WTC11 (cell line): ENCODE measurements at regions not wholly inside any gene's neighbourhood (a gene's known extent, or its start where the extent isn't known, plus 50 kb on each side); places are given as distances from the start of the nearest gene placed in this dataset.
"Not testable (repeated sequence)": the region's sequence is repeated elsewhere in the genome, so short reads cannot be mapped to it uniquely, and the experiment has no call there.

Experiments used
- ATAC-seq: fragments of 200-7000 bp; cut with Tn5 transposase; 2 replicates; pipeline ENCODE4 v1.10.0; 2021; ENCODE audit warnings: mild to moderate bottlenecking, moderate library complexity
- CTCF ChIA-PET: fragments of 300-600 bp; sonication (Branson Sonifier 250); formaldehyde crosslinking; loops from one replicate; lab custom pipeline; 2021; ENCODE audit warnings: antibody characterized with exemption; lab: Charles Lee
- POLR2A ChIA-PET: fragments of 350-600 bp; sonication (Branson Sonifier 250); formaldehyde crosslinking; loops from one replicate; lab custom pipeline; 2021; ENCODE audit warnings: antibody characterized with exemption; lab: Charles Lee
- DNase-seq: peaks from one replicate; pipeline ENCODE4 v3.0.0; 2021; ENCODE audit warnings: low spot score
- H3K27ac Mint-ChIP-seq: 2 replicates; pipeline ENCODE4 v1.8.0; 2021; ENCODE audit warnings: mixed read lengths
- H3K27me3 Mint-ChIP-seq: 2 replicates; pipeline ENCODE4 v1.8.0; 2021; ENCODE audit warnings: low read depth, mild to moderate bottlenecking, moderate library complexity, mixed read lengths
- H3K36me3 Mint-ChIP-seq: 2 replicates; pipeline ENCODE4 v1.8.0; 2021; ENCODE audit warnings: mixed read lengths
- H3K4me1 Mint-ChIP-seq: 2 replicates; pipeline ENCODE4 v1.8.0; 2022; ENCODE audit warnings: mixed read lengths
- H3K4me3 Mint-ChIP-seq: 2 replicates; pipeline ENCODE4 v1.8.0; 2021; ENCODE audit warnings: mild to moderate bottlenecking, moderate library complexity, mixed read lengths
- H3K9me3 Mint-ChIP-seq: 2 replicates; pipeline ENCODE4 v1.8.0; 2021; ENCODE audit warnings: mixed read lengths
- AFF4 ChIP-seq: sonication (generic); formaldehyde crosslinking; IDR thresholded peaks from 2 replicates; pipeline ENCODE4 v1.8.1; 2023; ENCODE audit warnings: mild to moderate bottlenecking, missing genetic modification reagents, borderline replicate concordance
- IRF2 ChIP-seq: sonication (generic); formaldehyde crosslinking; IDR thresholded peaks from 2 replicates; pipeline ENCODE4 v1.8.0; 2022; ENCODE audit warnings: low read depth, missing genetic modification reagents, borderline replicate concordance
- NFATC4 ChIP-seq: fragments of 250-450 bp; sonication (Bioruptor Pico); IDR thresholded peaks from 2 replicates; pipeline ENCODE4 v1.9.0; 2021; ENCODE audit warnings: mild to moderate bottlenecking
- NR2C2 ChIP-seq: sonication (generic); formaldehyde crosslinking; IDR thresholded peaks from 2 replicates; pipeline ENCODE4 v1.8.0; 2022; ENCODE audit warnings: mild to moderate bottlenecking, missing genetic modification reagents
- PRDM15 ChIP-seq: sonication (generic); formaldehyde crosslinking; IDR thresholded peaks from 2 replicates; pipeline ENCODE4 v1.8.0; 2022; ENCODE audit warnings: missing genetic modification reagents
- SMAD4 ChIP-seq: sonication (generic); formaldehyde crosslinking; IDR thresholded peaks from 2 replicates; pipeline ENCODE4 v1.8.0; 2022; ENCODE audit warnings: mild to moderate bottlenecking, missing genetic modification reagents
- ZBTB21 ChIP-seq: sonication (generic); formaldehyde crosslinking; IDR thresholded peaks from 2 replicates; pipeline ENCODE4 v1.8.1; 2023; ENCODE audit warnings: mild to moderate bottlenecking, missing genetic modification reagents, borderline replicate concordance
- ZNF317 ChIP-seq: sonication (generic); formaldehyde crosslinking; IDR thresholded peaks from 2 replicates; pipeline ENCODE4 v1.8.1; 2023; ENCODE audit warnings: low read depth, mild to moderate bottlenecking, moderate library complexity, missing genetic modification reagents, borderline replicate concordance
- TF ChIP-seq, protein P1 (sequence below): sonication (generic); formaldehyde crosslinking; IDR thresholded peaks from 2 replicates; pipeline ENCODE4 v1.8.0; 2022; ENCODE audit warnings: mild to moderate bottlenecking, missing genetic modification reagents
- TF ChIP-seq, protein P2 (sequence below): fragments of 250-450 bp; sonication (Bioruptor Pico); IDR thresholded peaks from 2 replicates; pipeline ENCODE4 v1.9.0; 2021; ENCODE audit warnings: mild to moderate bottlenecking

DNA sequence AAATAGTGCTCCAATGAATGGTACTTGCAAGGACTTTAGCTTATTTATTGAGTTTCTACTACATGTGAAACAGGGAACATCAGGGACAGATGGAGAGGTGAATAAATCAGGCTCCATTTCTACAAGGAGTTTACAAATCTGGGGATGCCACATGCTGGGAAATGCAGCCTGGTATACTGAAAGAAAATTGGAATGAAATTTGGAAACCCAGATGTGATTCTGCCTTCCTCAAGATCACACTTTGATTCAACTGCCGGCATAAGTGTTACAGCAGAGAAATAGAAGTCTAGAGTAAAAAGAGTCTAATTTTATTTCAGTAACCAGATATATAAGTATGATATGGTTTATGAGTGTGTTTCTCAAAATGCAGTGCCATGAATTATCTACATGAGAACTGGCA is 1408.4 kb upstream of the C9orf72 start (continued):
- TF ChIP-seq AFF4, result no peak

- H3K27me3 Mint-ChIP-seq, result no peaks in the 10 kb centered on the region
- no peak overlapping the region for H3K27ac Mint-ChIP-seq
- H3K4me3 Mint-ChIP-seq, result no peak overlapping the region
- ChIA-PET CTCF (no interaction called here), POLR2A (no interaction called here)
- DNase-seq (no peak), ATAC-seq (no peak)
- H3K9me3 Mint-ChIP-seq, result peaks cover 18% of the 10 kb centered on the region
- peaks cover 7% of the 10 kb centered on the region for H3K4me1 Mint-ChIP-seq
- TF ChIP-seq NFATC4, result no peak
- no peak for TF ChIP-seq IRF2 (CRISPR knock-in tag)
- TF ChIP-seq, protein P1, sequence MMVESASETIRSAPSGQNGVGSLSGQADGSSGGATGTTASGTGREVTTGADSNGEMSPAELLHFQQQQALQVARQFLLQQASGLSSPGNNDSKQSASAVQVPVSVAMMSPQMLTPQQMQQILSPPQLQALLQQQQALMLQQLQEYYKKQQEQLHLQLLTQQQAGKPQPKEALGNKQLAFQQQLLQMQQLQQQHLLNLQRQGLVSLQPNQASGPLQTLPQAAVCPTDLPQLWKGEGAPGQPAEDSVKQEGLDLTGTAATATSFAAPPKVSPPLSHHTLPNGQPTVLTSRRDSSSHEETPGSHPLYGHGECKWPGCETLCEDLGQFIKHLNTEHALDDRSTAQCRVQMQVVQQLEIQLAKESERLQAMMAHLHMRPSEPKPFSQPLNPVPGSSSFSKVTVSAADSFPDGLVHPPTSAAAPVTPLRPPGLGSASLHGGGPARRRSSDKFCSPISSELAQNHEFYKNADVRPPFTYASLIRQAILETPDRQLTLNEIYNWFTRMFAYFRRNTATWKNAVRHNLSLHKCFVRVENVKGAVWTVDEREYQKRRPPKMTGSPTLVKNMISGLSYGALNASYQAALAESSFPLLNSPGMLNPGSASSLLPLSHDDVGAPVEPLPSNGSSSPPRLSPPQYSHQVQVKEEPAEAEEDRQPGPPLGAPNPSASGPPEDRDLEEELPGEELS (CRISPR knock-in tag), result no peak
- TF ChIP-seq, protein P2, sequence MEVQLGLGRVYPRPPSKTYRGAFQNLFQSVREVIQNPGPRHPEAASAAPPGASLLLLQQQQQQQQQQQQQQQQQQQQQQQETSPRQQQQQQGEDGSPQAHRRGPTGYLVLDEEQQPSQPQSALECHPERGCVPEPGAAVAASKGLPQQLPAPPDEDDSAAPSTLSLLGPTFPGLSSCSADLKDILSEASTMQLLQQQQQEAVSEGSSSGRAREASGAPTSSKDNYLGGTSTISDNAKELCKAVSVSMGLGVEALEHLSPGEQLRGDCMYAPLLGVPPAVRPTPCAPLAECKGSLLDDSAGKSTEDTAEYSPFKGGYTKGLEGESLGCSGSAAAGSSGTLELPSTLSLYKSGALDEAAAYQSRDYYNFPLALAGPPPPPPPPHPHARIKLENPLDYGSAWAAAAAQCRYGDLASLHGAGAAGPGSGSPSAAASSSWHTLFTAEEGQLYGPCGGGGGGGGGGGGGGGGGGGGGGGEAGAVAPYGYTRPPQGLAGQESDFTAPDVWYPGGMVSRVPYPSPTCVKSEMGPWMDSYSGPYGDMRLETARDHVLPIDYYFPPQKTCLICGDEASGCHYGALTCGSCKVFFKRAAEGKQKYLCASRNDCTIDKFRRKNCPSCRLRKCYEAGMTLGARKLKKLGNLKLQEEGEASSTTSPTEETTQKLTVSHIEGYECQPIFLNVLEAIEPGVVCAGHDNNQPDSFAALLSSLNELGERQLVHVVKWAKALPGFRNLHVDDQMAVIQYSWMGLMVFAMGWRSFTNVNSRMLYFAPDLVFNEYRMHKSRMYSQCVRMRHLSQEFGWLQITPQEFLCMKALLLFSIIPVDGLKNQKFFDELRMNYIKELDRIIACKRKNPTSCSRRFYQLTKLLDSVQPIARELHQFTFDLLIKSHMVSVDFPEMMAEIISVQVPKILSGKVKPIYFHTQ (CRISPR knock-in tag), result no peak
- no peak for TF ChIP-seq NR2C2
- no peak for TF ChIP-seq SMAD4 (CRISPR knock-in tag)
- TF ChIP-seq PRDM15 (CRISPR knock-in tag), result no peak
- no peak for TF ChIP-seq ZBTB21 (CRISPR knock-in tag)
- H3K36me3 Mint-ChIP-seq, result peaks cover 8% of the 10 kb centered on the region
Measured at GRCh38 chr9:28984016-28984415, 1410.7 kb upstream of the C9orf72 start.

DNA sequence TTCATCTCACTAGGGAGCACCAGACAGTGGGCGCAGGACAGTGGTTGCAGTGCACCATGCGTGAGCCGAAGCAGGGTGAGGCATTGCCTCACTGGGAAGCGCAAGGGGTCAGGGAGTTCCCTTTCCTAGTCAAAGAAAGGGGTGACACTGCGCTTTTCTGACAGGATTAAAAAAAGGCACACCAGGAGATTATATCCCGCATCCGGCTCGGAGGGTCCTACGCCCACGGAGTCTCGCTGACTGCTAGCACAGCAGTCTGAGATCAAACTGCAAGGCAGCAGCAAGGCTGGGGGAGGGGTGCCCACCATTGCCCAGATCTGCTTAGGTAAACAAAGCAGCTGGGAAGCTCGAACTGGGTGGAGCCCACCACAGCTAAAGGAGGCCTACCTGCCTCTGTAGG is 1416.7 kb upstream of the C9orf72 start:
- DNase-seq, H3K4me3 Mint-ChIP-seq, H3K27me3 Mint-ChIP-seq, H3K27ac Mint-ChIP-seq, H3K4me1 Mint-ChIP-seq, ATAC-seq, CTCF ChIA-PET, POLR2A ChIA-PET: not testable (repeated sequence)
- H3K36me3 Mint-ChIP-seq, result peaks cover 44% of the 10 kb centered on the region
- peaks cover 49% of the 10 kb centered on the region for H3K9me3 Mint-ChIP-seq
- TF ChIP-seq ZNF317 (CRISPR knock-in tag), result peak; percentile 77; the same call in 1 of the 2 replicates
